ENCODE measurements at regions not wholly inside any gene's neighbourhood (a gene's known extent, or its start where the extent isn't known, plus 50 kb on each side); places are given as distances from the start of the nearest gene placed in this dataset.

DNA sequence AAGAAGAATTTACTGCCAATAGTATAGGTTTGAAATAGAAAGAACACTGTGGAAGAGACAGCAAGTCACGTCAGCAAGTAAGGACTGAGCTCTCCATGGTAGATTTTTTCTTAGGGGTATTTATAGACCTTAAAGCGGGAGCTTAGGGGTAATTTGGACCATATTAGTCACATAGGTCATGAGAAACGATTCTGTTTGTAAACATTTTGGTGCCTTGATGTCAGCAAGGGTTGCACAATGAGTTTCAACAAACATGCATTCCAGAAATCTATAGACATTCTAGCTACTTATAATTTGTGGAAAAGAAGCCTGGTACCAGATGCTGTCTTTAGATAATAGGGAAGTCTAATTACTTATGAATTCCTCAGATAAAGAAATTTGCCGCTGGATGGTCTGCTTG lies 624.7 kb downstream of the TDRD15 start:
- TF ChIP-seq, protein P1, sequence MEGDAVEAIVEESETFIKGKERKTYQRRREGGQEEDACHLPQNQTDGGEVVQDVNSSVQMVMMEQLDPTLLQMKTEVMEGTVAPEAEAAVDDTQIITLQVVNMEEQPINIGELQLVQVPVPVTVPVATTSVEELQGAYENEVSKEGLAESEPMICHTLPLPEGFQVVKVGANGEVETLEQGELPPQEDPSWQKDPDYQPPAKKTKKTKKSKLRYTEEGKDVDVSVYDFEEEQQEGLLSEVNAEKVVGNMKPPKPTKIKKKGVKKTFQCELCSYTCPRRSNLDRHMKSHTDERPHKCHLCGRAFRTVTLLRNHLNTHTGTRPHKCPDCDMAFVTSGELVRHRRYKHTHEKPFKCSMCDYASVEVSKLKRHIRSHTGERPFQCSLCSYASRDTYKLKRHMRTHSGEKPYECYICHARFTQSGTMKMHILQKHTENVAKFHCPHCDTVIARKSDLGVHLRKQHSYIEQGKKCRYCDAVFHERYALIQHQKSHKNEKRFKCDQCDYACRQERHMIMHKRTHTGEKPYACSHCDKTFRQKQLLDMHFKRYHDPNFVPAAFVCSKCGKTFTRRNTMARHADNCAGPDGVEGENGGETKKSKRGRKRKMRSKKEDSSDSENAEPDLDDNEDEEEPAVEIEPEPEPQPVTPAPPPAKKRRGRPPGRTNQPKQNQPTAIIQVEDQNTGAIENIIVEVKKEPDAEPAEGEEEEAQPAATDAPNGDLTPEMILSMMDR (IDR thresholded peaks at IDR 0.05; ENCODE audit: low read depth, low read length), result no peak
- TF ChIP-seq EZH2phosphoT487 (IDR thresholded peaks at IDR 0.05; ENCODE audit: low read depth), result no peak
